CD4-positive, alpha-beta T cell treated with Interleukin-17A for 1 hour (primary cell): ENCODE measurements at regions not wholly inside any gene's neighbourhood (a gene's known extent, or its start where the extent isn't known, plus 50 kb on each side); places are given as distances from the start of the nearest gene placed in this dataset.
"Not testable (repeated sequence)": the region's sequence is repeated elsewhere in the genome, so short reads cannot be mapped to it uniquely, and the experiment has no call there.

Source experiments
- DNase-seq: peaks from one replicate; pipeline ENCODE4 v3.0.0-alpha.2; 2020

GRCh38 chr5:162209005-162209605, 141.5 kb downstream of the GABRG2 start:
- DNase-seq: no peak

GRCh38 chr5:162214551-162214950, 147.0 kb downstream of the GABRG2 start:
- DNase-seq: no peak

GRCh38 chr5:162217037-162217436, 149.5 kb downstream of the GABRG2 start:
- no peak for DNase-seq

DNA sequence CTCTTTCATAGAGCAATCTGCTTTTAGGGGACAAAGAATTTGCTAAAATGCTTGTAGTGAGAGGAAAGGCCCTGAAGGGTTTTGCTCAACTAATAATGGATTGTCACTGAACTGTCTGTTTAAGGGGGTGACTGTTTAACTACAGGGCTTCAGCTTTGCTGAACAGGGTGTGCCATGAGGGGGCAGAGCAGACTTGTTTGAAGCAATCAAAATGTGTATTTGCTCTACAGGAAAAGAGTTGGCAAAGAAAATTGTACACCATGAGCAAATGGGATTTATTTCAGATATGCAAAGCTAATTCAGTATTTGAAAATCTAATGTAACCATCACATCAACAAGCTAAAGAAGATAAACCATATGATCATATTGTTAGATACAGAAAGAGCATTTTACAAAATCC, 154.3 kb downstream of the GABRG2 start:
- no peak for DNase-seq

DNA sequence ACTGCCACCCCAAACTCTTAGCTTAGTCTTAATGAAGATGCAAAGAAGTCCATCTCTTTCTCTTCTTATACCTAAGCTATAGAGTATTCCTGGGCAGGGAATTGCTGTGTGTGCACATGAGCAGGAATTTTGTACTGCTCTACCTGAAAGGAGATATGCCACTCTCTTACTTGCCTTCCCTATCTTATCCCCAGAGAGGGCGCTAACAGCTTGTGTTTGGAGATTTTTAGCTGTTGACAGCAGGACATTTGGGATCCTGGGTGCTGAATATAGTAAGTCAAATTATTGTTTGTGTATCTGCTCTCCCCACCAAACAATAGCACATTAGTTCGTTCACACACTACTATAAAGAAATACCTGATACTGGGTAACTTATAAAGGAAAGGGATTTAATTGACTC, 159.5 kb downstream of the GABRG2 start:
- DNase-seq: no peak

DNA sequence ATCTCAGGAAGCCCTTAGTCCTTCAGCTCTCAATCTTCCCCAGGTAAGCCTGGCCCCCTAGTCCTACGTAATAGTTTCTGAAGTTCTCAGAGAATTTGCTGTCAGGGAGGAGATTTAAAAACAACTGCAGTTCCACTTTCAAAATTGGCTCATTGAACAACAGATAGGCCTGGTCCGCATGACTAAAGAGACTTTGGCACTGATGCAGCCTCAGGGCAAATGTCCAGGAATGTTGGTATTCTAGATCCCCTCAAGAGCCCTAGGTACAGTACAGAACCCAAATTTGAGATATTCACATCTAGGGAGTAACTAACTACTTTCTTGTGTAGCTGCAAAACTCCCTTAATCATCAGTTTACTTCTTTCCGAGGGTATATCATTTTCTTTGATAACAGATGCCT, 162.8 kb downstream of the GABRG2 start:
- no peak for DNase-seq

DNA sequence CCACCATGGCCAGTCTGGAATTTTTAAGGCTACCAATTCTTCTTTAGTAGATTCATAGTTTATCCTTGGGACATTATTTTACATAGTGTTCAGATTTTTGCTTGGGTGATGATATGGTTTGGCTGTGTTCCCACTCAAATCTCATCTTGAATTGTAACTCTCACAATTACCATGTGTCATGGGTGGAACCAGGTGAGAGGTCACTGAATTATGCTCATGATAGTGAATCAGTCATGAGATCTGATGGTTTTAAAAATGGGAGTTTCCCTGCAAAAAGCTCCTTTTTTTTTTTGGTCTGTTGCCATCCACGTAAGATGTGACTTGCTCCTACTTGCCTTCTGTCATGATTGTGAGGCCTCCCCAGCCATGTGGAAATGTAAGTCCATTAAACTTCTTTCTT, 163.9 kb downstream of the GABRG2 start:
- DNase-seq: no peak

DNA sequence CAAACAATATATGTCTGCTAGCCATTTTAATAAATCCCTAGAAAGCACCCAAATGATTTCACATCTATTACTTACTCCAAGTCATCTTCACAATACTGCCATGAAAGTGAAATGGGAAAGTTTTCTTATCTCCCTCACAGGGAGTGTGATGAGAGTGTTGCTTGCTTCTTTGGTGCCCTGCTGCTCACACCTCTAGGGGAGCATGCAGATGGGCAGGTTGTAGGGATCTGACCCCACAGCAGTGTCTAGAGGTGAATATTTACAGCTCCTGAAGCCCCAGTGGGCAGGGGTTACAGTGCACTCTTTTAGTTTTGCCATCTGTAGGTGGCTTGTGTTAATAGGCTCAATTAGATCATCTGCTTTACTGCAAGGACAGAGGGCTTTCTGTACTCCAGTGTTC, 173.2 kb downstream of the GABRG2 start:
- DNase-seq: no peak

DNA sequence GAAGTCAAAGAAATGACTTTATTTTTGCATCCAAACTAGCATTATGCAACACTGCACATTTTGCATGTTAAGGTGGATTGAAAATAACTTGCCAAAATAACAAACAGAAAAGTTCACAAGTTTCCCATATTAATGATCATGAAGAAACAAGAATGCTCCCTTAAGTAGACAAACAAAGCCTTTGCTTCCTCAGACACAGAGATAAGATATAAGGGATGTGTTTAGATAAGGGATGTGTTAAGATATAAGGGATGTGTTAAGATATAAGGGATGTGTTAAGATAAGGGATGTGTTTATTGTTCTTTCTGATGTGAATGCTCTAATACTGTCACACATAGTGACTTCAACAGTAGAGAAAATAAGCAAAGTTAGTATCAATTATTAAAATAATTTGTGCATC, 174.8 kb downstream of the GABRG2 start:
- no peak for DNase-seq

GRCh38 chr5:162243651-162244050, 176.1 kb downstream of the GABRG2 start:
- no peak for DNase-seq

DNA sequence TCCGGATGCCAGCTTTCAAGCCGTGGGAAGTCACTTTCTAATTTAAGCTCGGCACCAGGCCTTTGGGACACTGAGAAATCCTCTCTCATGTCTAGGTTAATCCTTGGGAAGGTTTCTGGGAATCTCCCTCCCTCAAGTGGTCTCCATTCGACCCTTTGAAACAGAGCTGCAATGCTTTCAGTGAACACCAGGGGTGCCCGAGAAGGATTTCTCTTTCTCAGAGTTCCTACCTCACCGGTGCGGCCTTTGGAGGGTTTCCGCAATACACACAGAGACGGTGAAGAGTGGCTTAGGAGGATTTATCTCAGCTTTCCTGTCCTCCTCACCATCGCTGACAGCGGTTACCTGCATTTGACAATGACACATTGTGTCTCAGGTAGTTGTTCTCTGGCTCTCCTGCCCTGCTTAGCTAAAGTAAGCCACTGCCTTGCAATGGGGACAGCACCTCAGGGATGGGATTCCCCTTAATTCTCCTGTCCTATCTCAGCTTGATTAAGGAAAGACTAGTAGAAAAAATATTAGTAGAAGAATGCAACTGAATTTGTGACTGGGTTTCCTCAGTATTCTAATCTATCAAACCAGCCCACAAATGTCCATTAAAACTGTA, 180.6 kb downstream of the GABRG2 start:
- DNase-seq: no peak

DNA sequence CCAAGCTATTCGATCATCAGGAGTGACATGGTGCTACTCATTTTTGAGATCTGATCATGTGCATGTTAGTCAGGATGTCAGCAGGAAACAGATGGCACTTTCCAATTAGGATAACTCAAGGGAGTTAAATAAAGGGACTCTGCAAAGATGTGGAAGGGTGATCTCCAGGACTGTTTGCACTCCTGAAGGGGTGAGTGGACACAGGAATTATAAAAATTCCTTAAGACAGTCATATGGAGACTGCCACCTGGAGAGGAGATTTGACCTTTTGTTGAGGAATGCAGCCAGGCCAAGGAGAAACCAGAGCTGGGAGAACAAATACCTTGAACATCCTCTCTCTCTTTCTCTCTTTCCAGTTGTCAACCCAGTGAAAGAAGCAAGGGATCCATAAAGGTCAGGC, 189.1 kb downstream of the GABRG2 start:
- DNase-seq: no peak

DNA sequence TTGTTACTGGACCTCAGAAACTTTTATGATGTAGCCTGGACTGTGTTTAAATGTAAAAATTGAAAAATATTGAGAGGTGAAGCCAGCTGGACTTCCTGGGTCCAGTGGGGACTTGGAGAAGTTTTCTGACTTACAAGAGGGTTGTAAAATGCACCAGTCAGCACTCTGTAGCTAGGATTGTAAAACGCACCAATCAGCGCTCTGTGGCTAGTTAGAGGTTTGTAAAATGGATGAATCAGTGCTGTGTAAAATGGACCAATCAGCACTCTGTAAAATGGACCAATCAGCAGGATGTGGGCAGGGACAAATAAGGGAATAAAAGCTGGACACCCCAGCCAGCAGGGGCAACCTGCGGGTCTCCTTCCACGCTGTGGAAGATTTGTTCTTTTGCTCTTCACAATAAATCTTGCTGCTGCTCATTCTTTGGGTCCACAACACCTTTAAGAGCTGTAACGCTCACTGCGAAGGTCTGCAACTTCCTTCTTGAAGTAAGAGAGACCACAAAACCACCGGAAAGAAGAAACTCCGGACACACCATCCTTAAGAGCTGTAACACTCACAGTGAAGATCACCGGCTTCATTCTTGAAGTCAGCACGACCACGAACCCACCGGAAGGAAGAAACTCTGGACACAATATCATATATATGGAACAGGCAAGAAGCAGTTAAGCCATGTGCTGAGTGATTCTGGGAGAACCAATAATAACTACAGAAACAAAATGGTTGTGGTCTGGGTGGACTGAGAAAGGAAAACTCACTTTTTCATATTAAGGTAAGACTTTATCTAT, 201.3 kb downstream of the GABRG2 start:
- DNase-seq: no peak

DNA sequence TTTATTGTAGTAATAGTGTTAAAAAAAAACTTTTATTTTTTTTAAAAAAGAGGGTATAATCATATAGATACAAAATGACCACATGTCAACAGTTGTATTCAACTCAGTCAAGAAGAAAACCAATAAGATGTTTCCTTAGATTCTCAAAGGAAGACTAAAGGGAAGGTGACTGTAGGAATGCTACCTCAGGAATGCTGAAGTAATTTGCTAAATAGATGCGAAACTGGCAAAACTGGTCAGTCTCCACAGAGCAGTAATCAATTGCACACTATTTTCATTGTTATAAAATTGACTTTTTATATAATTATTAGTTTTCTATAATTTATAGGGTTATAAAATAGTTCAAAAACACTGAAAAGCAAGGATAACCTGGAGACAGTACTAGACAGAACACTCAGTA, 204.8 kb downstream of the GABRG2 start:
- DNase-seq: no peak

GRCh38 chr5:162274679-162275078, 207.1 kb downstream of the GABRG2 start:
- DNase-seq: no peak

- not testable (repeated sequence) for DNase-seq
Measured at GRCh38 chr5:162275387-162275786, 207.8 kb downstream of the GABRG2 start.

GRCh38 chr5:162282191-162282590, 214.6 kb downstream of the GABRG2 start:
- DNase-seq: no peak

GRCh38 chr5:162283609-162284008, 216.0 kb downstream of the GABRG2 start:
- no peak for DNase-seq

DNA sequence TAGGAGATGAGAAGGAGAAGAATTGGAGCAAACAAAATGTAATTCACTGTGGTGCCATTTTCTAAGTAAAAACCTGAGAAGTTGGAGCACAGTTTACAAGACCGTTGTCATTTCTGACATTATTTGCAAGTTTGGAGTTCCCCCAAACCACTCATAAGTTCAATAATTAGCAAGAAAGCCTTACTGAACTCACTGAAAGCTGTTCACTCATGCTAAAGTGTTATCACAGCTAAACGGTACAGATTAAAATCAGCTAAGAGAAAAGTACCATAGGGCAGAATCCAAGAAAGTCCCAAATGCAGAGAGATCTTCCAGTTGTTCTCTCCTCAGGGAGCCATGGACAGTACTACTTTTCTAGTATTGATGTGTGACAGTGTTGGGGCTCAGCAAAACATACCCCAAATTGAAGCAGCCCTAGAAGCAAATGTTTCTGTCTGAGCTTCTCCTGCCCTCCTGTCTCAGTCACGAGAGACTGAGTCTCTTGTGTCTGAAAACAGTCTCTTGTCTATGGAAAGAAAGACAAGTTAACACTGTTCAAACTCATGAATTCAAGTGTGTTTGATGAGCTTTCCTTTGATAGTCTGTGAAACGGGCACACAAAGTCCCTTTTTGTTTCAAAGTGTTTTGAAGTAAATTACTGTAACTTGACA, 221.2 kb downstream of the GABRG2 start:
- no peak for DNase-seq

DNA sequence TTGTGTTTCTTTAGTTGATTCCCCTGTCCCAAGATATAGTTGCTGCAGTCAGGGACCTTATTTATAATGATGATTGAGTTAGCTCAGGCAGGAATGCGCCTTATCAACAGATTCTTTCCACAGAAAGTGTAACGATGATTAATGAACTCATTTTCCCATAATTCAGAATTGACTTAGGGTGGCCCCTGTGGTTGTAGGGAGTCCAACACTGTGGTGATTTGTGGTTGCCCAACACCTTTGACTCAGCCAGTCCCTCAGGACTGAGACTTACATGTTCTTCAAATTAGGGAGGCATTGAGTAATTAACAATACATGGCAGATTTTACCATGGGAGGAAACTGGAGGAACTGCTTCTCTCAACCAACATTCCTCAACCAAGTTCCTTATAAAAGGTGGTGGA, 221.9 kb downstream of the GABRG2 start:
- DNase-seq: no peak

DNA sequence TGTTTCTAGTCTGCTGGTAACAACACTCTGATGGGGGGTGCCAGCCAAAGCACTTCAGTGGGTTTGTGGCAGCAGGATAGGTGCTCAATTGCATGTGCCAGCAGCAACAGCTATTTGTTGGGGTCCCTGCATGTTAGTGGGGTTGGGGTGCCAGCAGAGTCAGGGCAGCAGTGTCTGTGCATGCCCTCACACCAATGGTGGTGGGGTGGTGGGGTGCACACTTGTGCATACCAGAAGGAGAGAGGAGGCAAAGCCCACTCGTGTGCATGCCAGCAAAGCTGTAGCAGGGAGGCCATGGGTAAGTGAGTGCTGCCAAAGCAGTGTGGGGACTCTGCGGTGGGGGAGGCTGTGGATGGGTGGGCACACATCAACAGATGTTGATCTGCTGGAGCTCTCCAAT, 232.2 kb downstream of the GABRG2 start:
- DNase-seq: no peak

- no peak for DNase-seq
Measured at GRCh38 chr5:162301356-162301755, 233.8 kb downstream of the GABRG2 start.

DNA sequence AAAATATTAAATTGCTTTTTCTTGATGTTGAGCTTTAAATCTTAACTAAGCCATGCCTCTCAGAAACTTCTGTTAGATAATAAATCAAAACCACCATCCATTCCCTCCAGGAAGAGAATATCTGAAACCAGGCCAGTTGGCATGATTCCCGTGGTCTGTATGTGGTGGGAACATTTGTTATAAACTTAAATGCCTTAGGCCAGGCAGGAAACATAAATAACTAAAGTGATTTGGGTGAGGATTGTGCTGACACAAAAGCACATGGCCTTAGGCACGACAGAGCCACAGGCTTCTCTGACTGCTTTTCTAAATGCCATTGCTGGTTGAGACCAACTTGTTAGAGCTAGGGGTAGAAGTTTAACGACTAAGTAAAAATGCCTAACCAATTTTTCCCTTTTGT, 255.9 kb downstream of the GABRG2 start:
- DNase-seq: no peak

DNA sequence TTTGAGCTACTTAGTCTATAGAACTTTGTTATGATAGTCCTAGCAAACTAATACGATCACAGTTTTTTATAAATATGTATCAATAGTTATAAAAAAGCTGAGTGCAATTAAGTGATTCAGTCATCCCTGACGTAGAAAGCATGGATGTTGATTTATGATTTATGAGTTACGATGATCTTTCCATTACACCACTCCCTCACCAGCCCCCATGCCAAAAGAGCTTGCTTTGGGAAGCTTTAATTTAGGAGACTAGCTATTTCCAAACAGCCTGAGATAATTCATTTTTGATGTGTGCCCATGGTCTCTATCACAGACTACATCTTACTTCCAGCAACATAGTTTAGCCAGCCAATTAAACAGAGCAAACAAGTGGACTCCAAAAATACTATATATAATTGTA, 256.8 kb downstream of the GABRG2 start:
- no peak for DNase-seq
